Suppressor macrophage (primary cell): ENCODE measurements at regions not wholly inside any gene's neighbourhood (a gene's known extent, or its start where the extent isn't known, plus 50 kb on each side); places are given as distances from the start of the nearest gene placed in this dataset.
"Not testable (repeated sequence)": the region's sequence is repeated elsewhere in the genome, so short reads cannot be mapped to it uniquely, and the experiment has no call there.

Experiments used
- DNase-seq, 4 experiments: peaks; one replicate each; pipeline ENCODE4 v3.0.0-alpha.2; 2020 to 2022

DNA sequence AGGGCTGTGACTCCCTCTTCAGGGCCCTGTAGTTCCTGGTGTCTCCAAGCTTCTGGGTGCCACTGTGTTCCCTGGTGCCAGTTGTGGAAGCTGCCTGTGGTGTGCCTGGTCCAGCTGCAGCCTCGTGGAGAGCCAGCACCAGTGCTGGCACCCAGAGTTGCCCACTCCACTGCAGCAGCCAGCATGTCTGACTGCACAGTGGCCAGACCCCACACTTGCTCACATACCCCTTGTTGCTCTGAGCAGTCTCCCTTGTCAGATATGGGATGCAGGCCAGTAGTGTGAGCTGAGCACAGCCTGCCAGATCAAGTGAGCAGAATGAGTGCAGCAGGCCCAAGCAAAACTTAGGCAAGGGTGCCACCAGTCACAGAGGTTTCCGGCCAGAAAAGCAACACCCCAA lies 108.6 kb downstream of the ZMAT1 start:
- no peak for DNase-seq

DNA sequence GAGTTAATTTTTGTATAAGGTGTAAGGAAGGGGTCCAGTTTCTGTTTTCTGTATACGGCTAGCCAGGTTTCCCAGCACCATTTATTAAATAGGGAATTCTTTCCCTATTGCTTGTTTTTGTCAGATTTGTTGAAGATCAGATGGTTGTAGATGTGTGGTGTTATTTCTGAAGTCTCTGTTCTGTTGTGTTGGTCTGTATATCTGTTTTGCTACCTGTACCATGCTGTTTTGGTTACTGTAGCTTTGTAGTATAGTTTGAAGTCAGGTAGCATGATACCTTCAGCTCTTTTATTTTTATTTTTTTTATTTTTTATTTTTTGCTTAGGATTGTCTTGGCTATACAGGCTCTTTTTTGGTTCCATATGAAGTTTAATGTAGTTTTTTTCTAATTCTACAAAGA lies 114.1 kb downstream of the ZMAT1 start:
- not testable (repeated sequence) for DNase-seq

DNA sequence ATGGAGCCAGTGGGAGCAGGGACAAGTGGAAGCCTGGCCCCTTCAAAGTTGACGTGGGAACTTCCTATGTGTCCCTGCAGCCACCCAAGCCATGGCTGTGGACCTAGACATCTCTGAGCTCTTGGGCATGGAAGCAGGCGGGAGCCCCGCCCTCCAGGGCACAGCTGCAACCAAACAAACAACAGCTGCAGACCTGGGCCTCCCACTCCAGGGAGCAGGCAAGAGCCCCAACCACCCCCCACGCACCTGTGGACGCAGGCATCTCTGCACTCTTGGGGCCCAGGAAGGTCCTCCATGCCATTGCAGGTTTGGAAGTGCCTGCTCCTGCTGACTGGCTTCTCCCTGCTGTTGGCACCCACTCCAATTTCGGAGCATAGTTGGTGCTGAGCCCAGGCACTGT lies 118.6 kb downstream of the ZMAT1 start:
- no peak for DNase-seq

DNA sequence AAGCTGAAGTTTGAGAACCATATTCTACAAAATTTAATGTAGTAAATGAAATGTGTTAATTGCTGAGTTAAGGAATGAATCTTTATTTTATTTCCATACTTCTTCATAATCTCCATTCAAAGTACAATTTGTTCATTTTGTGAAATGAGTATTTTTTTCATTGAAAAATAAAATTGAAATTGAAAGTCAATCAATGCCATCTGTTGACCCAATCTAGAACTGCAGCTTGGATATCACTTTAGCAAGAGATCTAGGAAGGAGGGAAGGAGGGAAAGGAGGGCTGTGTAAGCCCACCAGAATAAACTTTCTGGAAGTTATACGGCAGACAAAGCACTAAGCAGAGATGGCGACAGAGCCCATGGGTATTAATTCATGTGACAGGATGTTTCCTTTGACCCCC lies 128.4 kb downstream of the ZMAT1 start:
- peak; percentile 1 to 12 (median 10) for DNase-seq

DNA sequence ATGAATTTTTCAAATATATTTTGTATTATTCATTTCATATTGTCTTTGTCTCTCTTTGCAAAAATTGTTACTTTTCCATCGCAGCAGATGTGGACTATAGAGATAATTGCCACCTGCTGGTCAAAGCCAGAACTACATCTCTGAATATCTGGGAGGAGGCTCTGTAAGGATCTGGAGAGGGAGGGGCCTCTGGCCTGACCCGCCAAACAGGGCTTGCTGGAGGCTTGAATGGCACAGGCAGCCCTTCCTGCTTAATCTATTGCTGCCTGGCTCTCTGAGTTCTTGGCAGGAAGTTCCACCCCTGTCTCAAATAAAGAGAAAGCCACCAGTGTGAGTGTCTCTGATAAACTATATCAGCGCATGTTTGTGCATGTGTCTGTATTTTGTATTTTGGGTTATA lies 132.4 kb downstream of the ZMAT1 start:
- DNase-seq, result peak; percentile 91 to 95 (median 92)

DNA sequence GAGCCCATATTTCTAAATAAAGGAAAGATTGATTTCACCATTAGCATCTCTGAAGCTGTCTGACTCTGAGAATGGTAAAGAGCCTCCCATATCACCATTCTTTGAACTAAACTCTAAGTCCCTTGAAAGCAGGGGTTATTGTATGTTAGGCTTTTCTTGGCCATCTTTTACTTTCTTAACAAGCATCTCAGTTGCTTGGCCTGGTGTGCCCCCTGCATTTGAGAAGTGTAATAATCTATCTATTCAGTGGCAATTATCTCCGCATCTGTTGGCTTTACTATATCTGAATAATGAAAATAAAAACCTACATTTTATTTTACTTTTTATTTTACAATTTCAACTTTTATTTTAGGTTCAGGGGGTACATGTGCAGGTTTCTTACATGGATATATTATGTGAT lies 128.3 kb upstream of the ARMCX2 start:
- peak in 1 of 4 experiments; percentile 1 for DNase-seq

DNA sequence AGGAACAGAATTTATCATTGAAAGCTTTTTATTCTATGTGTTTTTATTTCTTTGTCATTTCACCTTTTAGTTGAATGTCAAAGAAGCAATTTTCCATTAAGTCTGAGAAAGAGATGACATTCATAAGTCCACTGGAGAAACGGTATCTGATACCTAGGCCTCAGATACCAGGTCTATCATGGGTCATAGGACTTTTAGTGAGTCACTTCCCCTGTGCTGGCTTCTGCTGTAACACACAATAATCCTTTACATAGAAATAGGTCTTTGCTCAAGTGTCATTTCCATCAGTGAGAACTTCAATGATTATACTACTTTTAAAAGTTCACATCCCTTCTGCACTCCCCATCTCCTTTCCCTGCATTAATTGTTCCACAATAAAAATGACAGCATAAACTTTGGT lies 125.5 kb upstream of the ARMCX2 start:
- no peak for DNase-seq

DNA sequence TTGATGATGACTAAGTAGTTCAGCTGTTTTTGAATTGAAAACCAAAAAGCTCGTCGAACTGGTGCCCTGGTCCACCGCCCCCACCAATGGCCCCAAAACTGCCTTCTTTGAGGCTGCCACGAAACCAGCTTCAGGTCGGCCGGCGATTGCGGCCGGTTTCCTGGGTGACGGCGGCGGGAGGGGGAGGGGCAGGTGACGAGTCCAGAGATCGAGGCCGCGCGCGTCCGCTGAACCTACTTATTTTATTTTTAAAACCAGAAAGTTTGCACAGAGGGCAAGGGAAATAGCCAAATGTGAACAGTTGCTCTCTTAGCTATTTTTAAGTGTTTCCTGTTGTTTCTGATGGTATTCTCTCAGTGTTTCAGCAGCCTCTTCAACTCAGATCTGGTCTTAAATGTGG lies 120.8 kb upstream of the ARMCX2 start:
- DNase-seq, result not testable (repeated sequence)

DNA sequence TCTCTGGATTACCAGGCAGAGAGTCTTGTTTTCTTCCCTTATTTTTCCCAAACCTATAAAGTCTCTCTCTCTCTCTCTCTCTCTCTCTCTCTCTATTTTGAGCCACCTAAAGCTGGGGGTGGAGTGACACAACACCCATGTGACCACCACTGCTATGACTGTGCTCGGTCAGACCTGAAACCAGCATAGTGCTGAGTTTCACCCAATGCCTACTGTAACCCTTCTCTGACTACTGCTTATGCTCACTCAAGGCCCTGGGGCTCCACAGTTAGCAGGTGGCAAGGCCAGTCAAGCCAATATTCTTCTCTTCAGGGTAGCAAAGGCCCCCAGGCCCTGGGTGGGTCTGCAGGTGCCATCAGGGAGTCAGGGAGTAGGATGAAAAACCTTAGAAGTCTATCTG lies 114.7 kb upstream of the ARMCX2 start:
- DNase-seq, result no peak

DNA sequence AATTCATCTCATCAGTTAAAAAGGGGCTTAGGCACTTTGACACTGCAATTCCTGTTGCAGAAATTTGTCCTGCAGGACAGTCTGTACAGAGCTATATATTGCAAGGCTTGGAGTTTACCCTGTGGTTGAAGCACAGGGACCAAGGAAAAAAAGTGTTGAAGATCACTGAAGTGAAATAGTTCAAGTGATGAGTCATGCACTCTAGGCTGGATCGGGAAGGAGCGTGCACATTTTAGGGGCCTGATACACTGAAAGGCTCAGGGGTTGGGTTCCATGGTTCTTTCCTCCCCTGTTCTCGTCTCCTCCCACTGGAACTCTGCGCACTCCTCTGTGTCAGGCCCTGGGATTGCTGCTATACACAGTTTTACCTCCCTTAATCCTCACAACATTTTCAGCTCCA lies 104.9 kb upstream of the ARMCX2 start:
- DNase-seq, result no peak

DNA sequence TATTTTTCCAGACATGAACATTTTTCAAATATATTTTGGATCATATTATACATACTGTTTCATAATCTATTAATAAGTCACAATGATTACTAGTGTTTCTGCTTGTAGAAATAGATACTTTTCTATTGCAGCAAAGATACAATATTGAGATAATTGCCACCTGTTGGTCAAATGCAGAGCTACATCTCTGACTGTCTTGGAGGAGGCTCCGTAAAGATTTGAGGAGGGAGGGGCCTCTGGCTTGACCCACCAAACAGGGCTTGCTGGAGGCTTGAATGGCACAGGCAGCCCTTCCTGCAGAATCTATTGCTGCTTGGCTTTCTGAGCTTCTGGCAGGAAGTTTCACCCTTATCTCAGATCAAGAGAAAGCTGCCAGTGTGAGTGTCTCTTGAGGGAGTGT lies 99.3 kb upstream of the ARMCX2 start:
- peak; percentile 46 to 60 (median 58) for DNase-seq

DNA sequence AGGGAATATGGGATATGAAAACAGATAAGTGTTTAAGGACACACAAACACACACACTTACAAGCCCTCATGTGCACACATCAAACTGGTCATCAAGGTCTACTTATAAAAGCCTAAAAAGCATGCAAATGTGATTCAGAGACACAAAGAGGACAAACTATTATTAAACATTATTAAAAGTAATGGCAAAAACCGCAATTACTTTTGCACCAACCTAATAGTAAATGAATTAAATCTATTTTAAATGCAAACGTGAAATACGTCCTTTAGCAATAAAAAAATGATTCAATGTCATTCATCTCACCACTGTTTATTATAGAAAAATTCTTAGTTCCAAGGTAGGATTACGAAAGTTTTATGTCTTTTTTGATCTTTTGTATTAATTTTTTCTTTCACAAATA lies 91.1 kb upstream of the ARMCX2 start:
- DNase-seq, result no peak

DNA sequence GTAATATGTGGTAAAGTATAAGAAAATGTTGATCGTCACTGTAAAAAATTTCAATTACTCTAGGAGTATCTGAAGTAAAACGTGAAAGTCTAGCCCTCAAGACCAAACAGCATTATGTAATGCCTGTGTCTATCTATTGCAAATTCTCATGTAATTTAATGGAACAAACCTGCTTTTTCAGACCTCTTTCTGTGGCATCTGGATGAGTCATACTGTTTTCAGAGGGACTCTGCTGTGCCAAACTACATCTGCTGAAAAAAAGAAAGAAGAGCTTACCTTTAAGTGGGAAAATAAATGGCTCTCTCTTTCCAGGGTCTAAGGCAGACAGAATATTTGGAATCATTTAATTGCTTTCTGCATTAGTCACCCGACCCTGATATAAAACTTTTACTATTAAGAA lies 89.8 kb upstream of the ARMCX2 start:
- DNase-seq, result no peak

DNA sequence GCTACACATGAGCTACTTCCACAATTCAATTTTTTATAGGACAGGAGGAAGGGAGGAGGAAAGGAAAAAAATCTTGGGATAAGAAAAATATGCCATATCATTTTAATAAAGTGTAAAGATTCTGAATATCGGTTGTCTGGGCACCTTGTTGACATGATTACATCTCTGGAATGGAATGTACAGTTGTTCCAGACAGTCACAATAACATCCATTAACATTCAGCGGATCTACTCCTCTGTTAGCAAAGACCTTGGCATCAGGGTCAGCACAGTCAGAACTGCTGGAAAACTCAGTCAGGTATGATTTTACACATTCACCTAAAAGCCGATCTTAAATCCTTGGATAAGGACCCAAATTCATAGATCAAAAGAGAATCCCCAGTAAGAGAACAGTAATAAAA lies 85.4 kb upstream of the ARMCX2 start:
- DNase-seq, result no peak

DNA sequence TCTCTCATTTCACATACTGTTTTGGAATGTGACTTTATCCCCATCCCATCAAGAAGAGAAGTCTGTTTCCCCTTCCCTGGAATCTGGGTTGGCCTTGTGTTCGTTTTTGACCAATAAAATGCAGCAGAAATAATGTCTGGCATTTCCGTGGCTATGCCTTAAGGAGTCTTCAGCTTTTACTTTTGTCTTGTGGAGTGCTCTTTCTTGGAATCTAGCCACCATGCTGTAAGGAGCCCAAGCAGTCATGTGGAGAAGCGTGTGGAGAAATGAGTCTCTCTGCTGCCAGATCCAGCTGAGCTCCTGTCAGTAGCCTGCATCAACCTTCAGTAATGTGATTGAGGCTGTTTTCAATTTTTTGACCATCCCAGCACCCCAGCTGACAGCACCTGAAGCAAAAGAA lies 84.4 kb upstream of the ARMCX2 start:
- DNase-seq, result no peak

DNA sequence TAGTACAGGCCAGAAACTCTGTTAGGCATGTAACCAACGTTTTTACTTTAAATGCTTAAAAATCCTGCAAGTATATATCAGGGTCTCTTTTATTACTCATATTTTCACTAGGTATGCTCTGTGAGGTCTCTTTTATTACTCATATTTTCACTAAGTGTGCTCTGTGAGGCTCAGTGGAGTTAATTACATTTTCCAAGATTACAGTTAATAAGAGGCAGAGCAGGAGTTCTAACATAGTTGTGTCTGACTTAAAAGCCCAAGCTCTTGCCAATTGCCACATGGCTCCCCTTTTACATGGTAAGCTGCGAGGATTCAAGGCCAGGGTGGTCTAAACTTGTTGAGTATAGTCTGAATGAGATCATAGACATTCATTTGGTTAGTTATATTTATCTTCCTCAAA lies 81.0 kb upstream of the ARMCX2 start:
- no peak for DNase-seq

DNA sequence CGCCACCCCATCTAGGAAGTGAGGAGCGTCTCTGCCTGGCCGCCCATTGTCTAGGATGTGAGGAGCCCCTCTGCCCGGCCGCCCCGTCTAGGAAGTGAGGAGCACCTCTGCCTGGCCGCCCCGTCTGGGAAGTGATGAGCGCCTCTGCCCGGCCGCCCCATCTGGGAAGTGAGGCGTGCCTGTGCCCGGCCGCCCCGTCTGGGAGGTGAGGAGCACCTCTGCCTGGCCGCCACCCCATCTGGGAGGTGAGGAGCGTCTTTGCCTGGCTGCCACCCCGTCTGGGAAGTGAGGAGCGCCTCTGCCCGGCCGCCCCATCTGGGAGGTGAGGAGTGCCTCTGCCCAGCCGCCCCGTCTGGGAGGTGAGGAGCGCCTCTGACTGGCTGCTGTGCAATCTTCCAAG lies 79.2 kb upstream of the ARMCX2 start:
- not testable (repeated sequence) for DNase-seq

DNA sequence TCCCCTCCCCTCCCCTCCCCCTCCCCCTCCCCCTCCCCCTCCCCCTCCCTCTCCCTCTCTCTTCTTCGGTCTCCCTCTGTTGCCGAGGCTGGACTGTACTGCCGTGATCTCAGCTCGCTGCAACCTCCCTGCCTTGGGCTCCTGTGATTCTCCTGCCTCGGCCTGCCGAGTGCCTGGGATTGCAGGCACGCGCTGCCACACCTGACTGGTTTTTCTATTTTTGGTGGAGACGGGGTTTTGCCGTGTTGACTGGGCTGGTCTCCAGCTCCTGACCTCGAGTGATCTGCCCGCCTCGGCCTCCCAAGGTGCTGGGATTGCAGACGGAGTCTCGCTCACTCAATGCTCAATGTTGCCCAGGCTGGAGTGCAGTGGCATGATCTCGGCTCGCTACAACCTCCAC lies 78.8 kb upstream of the ARMCX2 start:
- DNase-seq, result not testable (repeated sequence)

DNA sequence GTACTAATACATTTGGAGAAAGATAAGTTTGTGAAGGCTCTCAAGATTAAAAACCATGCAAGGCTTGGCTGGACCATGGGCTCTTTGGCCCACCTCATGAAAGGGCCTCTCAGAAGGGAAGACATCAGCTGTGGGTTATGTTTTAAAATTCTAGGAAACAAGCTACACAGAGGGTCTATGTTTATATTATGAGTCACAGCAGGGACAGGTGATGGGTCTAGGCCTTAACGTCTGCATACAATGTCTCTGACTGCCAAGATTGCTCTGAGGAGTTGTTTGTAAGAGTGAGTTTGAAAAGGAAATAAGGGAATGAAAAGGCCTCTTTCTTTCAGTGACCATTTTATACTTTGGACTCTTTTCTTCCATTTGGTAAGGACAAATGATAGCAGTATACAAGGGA lies 77.0 kb upstream of the ARMCX2 start:
- no peak for DNase-seq

DNA sequence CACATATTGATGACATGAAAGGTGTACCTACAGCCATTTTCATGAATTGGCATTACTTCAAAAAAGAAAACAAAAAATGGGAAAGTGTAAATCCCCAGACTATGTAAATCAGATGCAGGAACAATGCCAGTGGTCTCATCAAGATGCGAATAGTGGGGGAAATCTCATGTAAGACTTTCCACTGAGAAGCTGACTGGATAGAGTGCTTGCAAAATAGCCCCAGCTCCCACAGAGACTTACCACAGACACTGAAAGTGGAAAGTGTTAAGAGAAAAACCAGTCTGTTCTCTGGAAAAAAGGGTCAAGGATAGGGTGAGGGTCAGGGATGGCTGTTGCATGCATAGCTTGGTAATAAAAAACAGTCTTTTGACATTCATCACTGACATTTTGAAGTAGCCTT lies 73.2 kb upstream of the ARMCX2 start:
- DNase-seq, result no peak

DNA sequence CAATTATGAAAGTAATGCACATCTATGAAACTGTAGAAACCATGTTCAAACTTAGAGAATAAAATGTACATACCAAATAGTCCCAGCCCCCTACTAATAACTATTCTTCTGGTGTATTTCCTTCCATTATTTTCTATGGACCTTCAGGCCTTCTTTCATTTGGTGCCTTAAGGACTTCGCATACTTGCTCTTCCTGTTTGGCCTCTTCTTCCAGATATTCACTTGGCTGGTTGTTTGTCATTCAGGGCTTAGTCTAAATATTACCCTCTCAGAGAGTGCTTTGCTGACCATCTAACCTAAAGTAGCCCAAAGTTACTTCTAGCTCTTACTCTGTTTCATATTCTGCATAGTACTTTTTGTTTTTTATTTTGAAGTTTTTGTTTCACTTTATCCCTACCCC lies 70.3 kb upstream of the ARMCX2 start:
- no peak for DNase-seq
